Mesenteric fat pad (tissue), 1 donor: ENCODE measurements at regions not wholly inside any gene's neighbourhood (a gene's known extent, or its start where the extent isn't known, plus 50 kb on each side); places are given as distances from the start of the nearest gene placed in this dataset.

ENCODE experiments used
- DNase-seq: peaks from one replicate; pipeline ENCODE4 v3.0.0-alpha.2; 2020; ENCODE audit warnings: low spot score
- donor health status: DM: yes; HTN: yes; CAD: no.

GRCh38 chr22:49051491-49052022 lies 776.1 kb downstream of the BRD1 start:
- DNase-seq = peak; percentile 82

- DNase-seq = peak; percentile 62
These were observed 778.0 kb downstream of the BRD1 start for GRCh38 chr22:49049691-49050090.

- peak; percentile 68 for DNase-seq
These were observed 779.1 kb downstream of the BRD1 start for GRCh38 chr22:49048591-49048990.

GRCh38 chr22:49047447-49047846 lies 780.2 kb downstream of the BRD1 start:
- no peak for DNase-seq

GRCh38 chr22:49046546-49047361 lies 780.9 kb downstream of the BRD1 start:
- peak; percentile 90 for DNase-seq

- DNase-seq = no peak
These were observed 781.6 kb downstream of the BRD1 start for GRCh38 chr22:49046000-49046545.

GRCh38 chr22:49045276-49045675 lies 782.4 kb downstream of the BRD1 start:
- DNase-seq = no peak

GRCh38 chr22:49044776-49045175 lies 782.9 kb downstream of the BRD1 start:
- no peak for DNase-seq

GRCh38 chr22:49044091-49044490 lies 783.6 kb downstream of the BRD1 start:
- DNase-seq = no peak

GRCh38 chr22:49042877-49043859 lies 784.5 kb downstream of the BRD1 start:
- DNase-seq = no peak

GRCh38 chr22:49042066-49042465 lies 785.6 kb downstream of the BRD1 start:
- DNase-seq = no peak

GRCh38 chr22:49040754-49041467 lies 786.8 kb downstream of the BRD1 start:
- DNase-seq = no peak

- DNase-seq = no peak
These were observed 787.6 kb downstream of the BRD1 start for GRCh38 chr22:49040111-49040510.

- DNase-seq = no peak
These were observed 788.0 kb downstream of the BRD1 start for GRCh38 chr22:49039625-49040024.

- DNase-seq = no peak
These were observed 789.9 kb downstream of the BRD1 start for GRCh38 chr22:49037701-49038245.

- no peak for DNase-seq
These were observed 791.2 kb downstream of the BRD1 start for GRCh38 chr22:49036513-49036912.

- no peak for DNase-seq
These were observed 791.7 kb downstream of the BRD1 start for GRCh38 chr22:49035818-49036457.

GRCh38 chr22:49034836-49035817 lies 792.5 kb downstream of the BRD1 start:
- no peak for DNase-seq

GRCh38 chr22:49033616-49034015 lies 794.1 kb downstream of the BRD1 start:
- DNase-seq = no peak
